ENCODE measurements at regions not wholly inside any gene's neighbourhood (a gene's known extent, or its start where the extent isn't known, plus 50 kb on each side); places are given as distances from the start of the nearest gene placed in this dataset.

DNA sequence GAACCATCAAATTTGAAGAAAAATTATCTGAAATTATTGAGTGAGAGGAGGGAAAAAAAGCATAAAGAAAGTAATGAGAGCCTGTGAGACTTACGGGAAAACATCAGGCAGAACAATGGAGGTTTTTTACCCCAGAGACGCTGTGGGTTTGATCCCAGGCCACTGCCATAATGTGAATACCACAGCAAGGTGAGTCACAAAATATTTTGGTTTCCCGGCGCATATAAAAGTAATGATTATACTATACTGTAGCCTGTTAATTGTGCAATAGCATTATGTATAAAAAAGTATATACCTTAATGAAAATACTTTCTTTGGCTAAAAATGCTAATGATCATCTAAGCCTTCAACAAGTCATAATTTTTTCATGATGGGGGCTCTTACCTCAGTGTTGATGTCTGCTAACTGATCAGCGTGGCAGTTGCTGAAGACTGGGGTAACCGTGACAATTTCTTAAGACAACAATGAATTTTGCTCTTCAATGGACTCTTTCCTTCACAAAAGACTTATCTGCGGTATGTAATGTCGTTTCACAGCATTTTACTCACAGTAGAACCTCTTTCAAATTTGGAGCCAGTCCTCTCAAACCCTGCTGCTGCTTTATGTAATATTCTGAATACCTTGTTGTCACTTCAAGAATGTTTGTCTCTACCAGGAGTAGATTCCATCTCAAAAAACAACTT is 97.0 kb upstream of the FAM20C start:
- Mint-ChIP-seq H3K27me3 (peaks cover 10% of the 10 kb centered on the region), H3K4me1 (peaks cover 0 to 3% (median 1%) of the 10 kb centered on the region in 4 donors), H3K9me3 (peaks cover 0 to 7% (median 4%) of the 10 kb centered on the region in 7 donors), H3K27ac (no peak overlapping the region), H3K4me3 (no peak overlapping the region), H3K36me3 (no peaks in the 10 kb centered on the region)
- peaks cover 6 to 7% of the 10 kb centered on the region in 2 experiments for H3K9me3 ChIP-seq (ENCODE audit: control insufficient read depth in 2 of 2, low read length in 2 of 2)
- no peaks in the 10 kb centered on the region for H3K4me1 ChIP-seq (ENCODE audit: control insufficient read depth, insufficient read depth, low read length, poor library complexity, severe bottlenecking)
- no peak overlapping the region for H3K27ac ChIP-seq (ENCODE audit: insufficient read depth, low read length, poor library complexity, severe bottlenecking)
- no peak for ATAC-seq (ENCODE audit: low read depth in 2 of 2)
- no peaks in the 10 kb centered on the region for H3K27me3 ChIP-seq (ENCODE audit: control insufficient read depth, insufficient read depth, low read length)
- H3K4me3 ChIP-seq (ENCODE audit: low read depth, low read length), result no peak overlapping the region
- no peak for DNase-seq
- no peaks in the 10 kb centered on the region for H3K36me3 ChIP-seq (ENCODE audit: control insufficient read depth, insufficient read depth, low read length)

DNA sequence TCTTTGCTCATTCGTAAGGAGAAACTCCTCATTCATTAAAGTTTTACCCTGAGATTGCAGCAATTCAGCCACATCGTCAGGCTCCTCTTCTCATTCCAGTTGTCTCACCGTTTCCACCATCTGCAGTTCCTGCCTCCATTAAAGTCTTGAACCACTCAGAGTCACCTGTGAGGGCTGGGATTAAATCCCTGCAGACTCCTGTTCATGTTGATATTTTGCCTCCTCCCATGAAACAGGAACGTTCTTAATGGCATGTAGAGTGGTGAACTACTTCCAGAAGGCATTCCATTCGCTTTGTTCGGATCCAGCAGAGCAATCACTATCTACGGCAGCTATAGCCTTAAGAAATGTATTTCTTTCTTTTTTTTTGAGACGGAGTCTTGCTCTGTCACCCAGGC is 96.5 kb upstream of the FAM20C start:
- no peaks in the 10 kb centered on the region for H3K27me3 ChIP-seq (ENCODE audit: control insufficient read depth, insufficient read depth, low read length)
- H3K27me3 Mint-ChIP-seq, result peaks cover 10% of the 10 kb centered on the region
- H3K4me3 ChIP-seq (ENCODE audit: low read depth, low read length), result no peak overlapping the region
- H3K27ac Mint-ChIP-seq, result no peak overlapping the region
- DNase-seq (no peak), ATAC-seq (ENCODE audit: low read depth in 2 of 2) (no peak)
- H3K36me3 ChIP-seq (ENCODE audit: control insufficient read depth, insufficient read depth, low read length), result no peaks in the 10 kb centered on the region
- H3K27ac ChIP-seq (ENCODE audit: insufficient read depth, low read length, poor library complexity, severe bottlenecking), result no peak overlapping the region
- H3K9me3 ChIP-seq (ENCODE audit: control insufficient read depth in 2 of 2, low read length in 2 of 2), result peaks cover 6 to 7% of the 10 kb centered on the region in 2 experiments
- H3K4me1 Mint-ChIP-seq, result no peaks in the 10 kb centered on the region
- no peak overlapping the region for H3K4me3 Mint-ChIP-seq
- H3K4me1 ChIP-seq (ENCODE audit: control insufficient read depth, insufficient read depth, low read length, poor library complexity, severe bottlenecking), result no peaks in the 10 kb centered on the region
- H3K9me3 Mint-ChIP-seq, result peaks cover 0 to 7% (median 4%) of the 10 kb centered on the region in 7 donors
- H3K36me3 Mint-ChIP-seq, result no peaks in the 10 kb centered on the region

DNA sequence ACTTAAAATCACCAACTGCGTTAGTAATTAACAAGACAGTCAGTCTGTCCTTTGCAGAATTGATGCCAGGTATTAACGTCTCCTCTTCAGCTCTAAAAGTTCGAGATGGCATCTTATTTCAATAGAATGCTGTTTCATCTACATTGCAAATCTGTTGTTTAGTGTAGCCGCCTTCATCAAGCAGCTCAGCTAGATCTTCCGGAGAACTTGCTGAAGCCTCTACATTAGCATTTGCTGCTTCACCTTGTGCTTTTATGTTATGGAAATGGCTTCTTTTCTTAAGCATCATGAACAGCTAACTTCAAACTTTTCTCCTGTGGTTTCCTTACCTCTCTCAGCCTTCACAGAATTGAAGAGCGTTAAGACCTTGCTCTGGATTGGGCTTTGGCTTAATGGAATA is 95.5 kb upstream of the FAM20C start:
- H3K9me3 ChIP-seq (ENCODE audit: control insufficient read depth in 2 of 2, low read length in 2 of 2), result peaks cover 6 to 7% of the 10 kb centered on the region in 2 experiments
- H3K36me3 ChIP-seq (ENCODE audit: control insufficient read depth, insufficient read depth, low read length), result no peaks in the 10 kb centered on the region
- Mint-ChIP-seq H3K27ac (no peak overlapping the region), H3K4me1 (peaks cover 0 to 1% (median 0%) of the 10 kb centered on the region in 4 donors), H3K4me3 (no peak overlapping the region), H3K9me3 (peaks cover 0 to 7% (median 4%) of the 10 kb centered on the region in 7 donors), H3K36me3 (no peaks in the 10 kb centered on the region), H3K27me3 (peaks cover 10% of the 10 kb centered on the region)
- no peaks in the 10 kb centered on the region for H3K4me1 ChIP-seq (ENCODE audit: control insufficient read depth, insufficient read depth, low read length, poor library complexity, severe bottlenecking)
- H3K27ac ChIP-seq (ENCODE audit: insufficient read depth, low read length, poor library complexity, severe bottlenecking), result no peak overlapping the region
- no peak overlapping the region for H3K4me3 ChIP-seq (ENCODE audit: low read depth, low read length)
- DNase-seq (no peak), ATAC-seq (ENCODE audit: low read depth in 2 of 2) (no peak)
- no peaks in the 10 kb centered on the region for H3K27me3 ChIP-seq (ENCODE audit: control insufficient read depth, insufficient read depth, low read length)

DNA sequence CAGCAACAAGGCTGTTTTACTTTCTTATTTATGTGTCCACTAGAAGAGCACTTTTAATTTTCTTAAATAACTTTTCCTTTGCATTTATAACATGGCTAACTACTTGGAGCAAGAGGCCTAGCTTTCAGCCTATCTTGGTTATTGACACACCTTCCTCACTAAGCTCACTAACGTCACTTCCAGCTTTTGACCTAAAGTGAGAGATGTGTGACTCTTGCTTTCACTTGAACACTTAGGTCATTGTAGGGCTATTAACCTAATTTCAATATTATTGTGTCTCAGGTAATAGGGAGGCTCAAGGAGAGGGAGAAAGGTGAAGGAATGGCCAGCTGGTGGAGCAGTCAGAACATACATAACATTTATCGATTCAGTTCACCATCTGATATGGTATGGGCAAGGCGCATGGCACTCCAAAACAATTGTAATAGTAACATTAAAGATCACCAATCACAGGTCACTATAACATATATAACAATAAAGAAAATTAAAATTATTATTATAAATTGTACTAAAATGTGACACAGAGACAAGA is 95.0 kb upstream of the FAM20C start:
- no peak for ATAC-seq (ENCODE audit: low read depth in 2 of 2)
- H3K27me3 Mint-ChIP-seq, result peaks cover 10% of the 10 kb centered on the region

DNA sequence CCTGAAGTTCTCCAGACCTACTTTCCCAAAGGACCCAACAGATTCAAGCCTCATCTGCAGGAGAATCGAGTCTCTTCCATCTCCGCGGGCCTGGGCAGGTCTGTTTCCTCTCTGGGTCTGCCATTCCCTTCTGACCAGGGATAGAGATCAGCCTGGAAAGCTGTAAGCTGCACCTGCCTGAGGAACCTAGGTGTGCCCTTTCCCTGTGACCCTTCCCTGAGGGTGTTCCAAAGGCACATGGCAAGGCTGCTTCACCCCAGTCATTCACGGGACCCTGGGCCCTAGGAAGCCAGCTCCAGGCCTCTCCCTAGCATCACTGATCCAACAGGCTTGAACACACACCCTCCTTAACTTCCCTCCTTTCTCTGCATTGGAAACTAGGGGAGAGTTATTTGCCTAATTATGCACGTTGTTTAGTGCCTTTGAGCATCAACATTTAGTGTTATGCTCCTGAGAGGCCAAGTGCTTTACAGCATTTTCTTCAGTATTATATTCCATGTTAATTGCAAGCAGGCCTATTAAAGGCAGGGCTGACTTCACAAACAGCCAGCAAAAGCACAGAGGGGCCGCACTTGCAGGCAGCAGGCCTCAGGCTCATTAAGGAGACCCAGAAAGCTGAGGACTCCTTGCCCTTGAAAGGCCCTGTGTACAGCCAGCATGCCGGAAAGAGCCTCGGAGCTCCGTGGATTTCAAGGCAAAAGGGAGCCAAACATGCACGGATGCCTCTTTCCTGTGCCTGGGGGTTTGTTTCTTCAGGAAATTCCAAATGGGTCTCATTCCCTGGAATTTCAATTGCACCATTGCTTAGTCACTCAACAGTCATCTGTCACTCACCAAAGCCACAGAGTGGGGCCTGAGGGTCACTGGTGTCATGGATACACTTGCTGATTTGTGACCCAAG is 91.0 kb upstream of the FAM20C start:
- Mint-ChIP-seq H3K36me3 (no peaks in the 10 kb centered on the region), H3K27me3 (peaks cover 10% of the 10 kb centered on the region), H3K4me3 (no peak overlapping the region), H3K27ac (no peak overlapping the region), H3K4me1 (peaks cover 2 to 15% (median 6%) of the 10 kb centered on the region in 4 donors), H3K9me3 (peaks cover 0 to 11% (median 4%) of the 10 kb centered on the region in 7 donors)
- Histone ChIP-seq H3K36me3 (ENCODE audit: control insufficient read depth, insufficient read depth, low read length) (no peaks in the 10 kb centered on the region), H3K27me3 (ENCODE audit: control insufficient read depth, insufficient read depth, low read length) (no peaks in the 10 kb centered on the region), H3K9me3 (ENCODE audit: control insufficient read depth in 2 of 2, low read length in 2 of 2) (peaks cover 6 to 7% of the 10 kb centered on the region in 2 experiments), H3K4me3 (ENCODE audit: low read depth, low read length) (no peak overlapping the region), H3K27ac (ENCODE audit: insufficient read depth, low read length, poor library complexity, severe bottlenecking) (no peak overlapping the region), H3K4me1 (ENCODE audit: control insufficient read depth, insufficient read depth, low read length, poor library complexity, severe bottlenecking) (no peaks in the 10 kb centered on the region)
- DNase-seq (no peak), ATAC-seq (ENCODE audit: low read depth in 2 of 2) (no peak)

More for the DNA sequence above, 95.0 kb upstream of the FAM20C start:
- H3K9me3 ChIP-seq (ENCODE audit: control insufficient read depth in 2 of 2, low read length in 2 of 2), result peaks cover 6 to 7% of the 10 kb centered on the region in 2 experiments
- H3K27me3 ChIP-seq (ENCODE audit: control insufficient read depth, insufficient read depth, low read length), result no peaks in the 10 kb centered on the region
- peaks cover 0 to 4% (median 0%) of the 10 kb centered on the region in 4 donors for H3K4me1 Mint-ChIP-seq
- H3K9me3 Mint-ChIP-seq, result peaks cover 0 to 7% (median 4%) of the 10 kb centered on the region in 7 donors
- no peak for DNase-seq
- no peak overlapping the region for H3K27ac ChIP-seq (ENCODE audit: insufficient read depth, low read length, poor library complexity, severe bottlenecking)
- no peak overlapping the region for H3K27ac Mint-ChIP-seq
- H3K4me1 ChIP-seq (ENCODE audit: control insufficient read depth, insufficient read depth, low read length, poor library complexity, severe bottlenecking), result no peaks in the 10 kb centered on the region
- no peak overlapping the region for H3K4me3 Mint-ChIP-seq
- no peaks in the 10 kb centered on the region for H3K36me3 ChIP-seq (ENCODE audit: control insufficient read depth, insufficient read depth, low read length)
- H3K36me3 Mint-ChIP-seq, result no peaks in the 10 kb centered on the region
- no peak overlapping the region for H3K4me3 ChIP-seq (ENCODE audit: low read depth, low read length)

DNA sequence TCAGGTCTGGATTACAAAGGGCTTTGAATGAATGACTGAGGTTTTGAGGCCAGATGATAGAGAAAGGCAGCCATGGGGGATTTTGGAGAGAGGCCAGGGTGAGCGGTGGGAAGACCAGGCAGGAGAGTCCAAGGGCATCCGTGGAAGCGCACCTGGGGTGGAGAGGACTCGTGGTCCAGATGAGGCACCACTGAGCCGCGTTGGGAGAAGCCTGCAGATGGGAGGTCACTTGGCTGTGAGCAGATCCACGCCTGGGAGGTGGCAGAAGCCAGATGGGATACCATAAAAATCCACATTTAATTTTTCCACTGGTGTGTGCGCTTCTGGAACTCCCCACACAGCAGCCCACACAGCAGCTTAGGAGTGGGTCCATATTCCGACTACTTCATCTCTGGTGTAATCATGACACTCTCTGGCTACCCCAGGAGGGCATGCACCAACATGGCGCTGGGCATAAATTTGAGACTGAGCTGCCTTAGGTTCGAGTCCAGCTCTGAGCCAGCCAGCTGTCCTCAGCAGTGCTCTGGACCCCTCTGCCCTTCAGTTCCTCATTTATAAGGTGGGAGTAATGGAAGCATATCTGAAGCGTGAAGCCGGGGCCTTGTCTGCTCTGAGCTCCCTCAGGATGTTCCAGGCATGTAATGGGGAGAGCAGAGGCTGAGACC is 90.2 kb upstream of the FAM20C start:
- Histone ChIP-seq H3K27ac (ENCODE audit: insufficient read depth, low read length, poor library complexity, severe bottlenecking) (peak overlapping the region; percentile 58), H3K9me3 (ENCODE audit: control insufficient read depth in 2 of 2, low read length in 2 of 2) (peaks cover 5 to 6% of the 10 kb centered on the region in 2 experiments), H3K36me3 (ENCODE audit: control insufficient read depth, insufficient read depth, low read length) (no peaks in the 10 kb centered on the region), H3K4me1 (ENCODE audit: control insufficient read depth, insufficient read depth, low read length, poor library complexity, severe bottlenecking) (no peaks in the 10 kb centered on the region), H3K27me3 (ENCODE audit: control insufficient read depth, insufficient read depth, low read length) (no peaks in the 10 kb centered on the region), H3K4me3 (ENCODE audit: low read depth, low read length) (no peak overlapping the region)
- H3K9me3 Mint-ChIP-seq, result peaks cover 0 to 11% (median 3%) of the 10 kb centered on the region in 7 donors
- H3K27ac Mint-ChIP-seq, result peak overlapping the region in 2 of 3 donors; percentile 4 to 58
- H3K27me3 Mint-ChIP-seq, result peaks cover 10% of the 10 kb centered on the region
- no peak for DNase-seq
- no peak for ATAC-seq (ENCODE audit: low read depth in 2 of 2)
- peaks cover 2 to 15% (median 6%) of the 10 kb centered on the region in 4 donors for H3K4me1 Mint-ChIP-seq
- H3K4me3 Mint-ChIP-seq, result no peak overlapping the region
- no peaks in the 10 kb centered on the region for H3K36me3 Mint-ChIP-seq

DNA sequence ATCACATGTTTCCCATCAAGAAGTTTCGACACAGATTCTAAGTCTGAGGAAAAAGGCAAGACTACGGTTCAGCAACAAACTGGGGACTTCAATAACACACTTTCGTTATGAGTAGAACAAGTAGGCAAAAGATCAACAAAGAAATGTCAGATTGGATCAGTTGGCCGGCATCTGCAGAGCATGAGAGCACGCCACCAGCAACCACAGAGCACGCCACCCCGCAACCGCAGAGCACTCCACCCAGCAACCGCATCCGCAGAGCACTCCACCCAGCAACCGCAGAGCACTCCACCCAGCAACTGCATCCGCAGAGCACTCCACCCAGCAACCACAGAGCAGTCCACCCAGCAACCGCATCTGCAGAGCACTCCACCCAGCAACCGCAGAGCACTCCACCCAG is 89.7 kb upstream of the FAM20C start:
- no peak overlapping the region for H3K4me3 ChIP-seq (ENCODE audit: low read depth, low read length)
- Mint-ChIP-seq H3K9me3 (peaks cover 0 to 11% (median 3%) of the 10 kb centered on the region in 7 donors), H3K27me3 (peaks cover 10% of the 10 kb centered on the region), H3K4me3 (peak overlapping the region in 2 of 4 donors; percentile 38 to 39), H3K27ac (peak overlapping the region in 2 of 3 donors; percentile 4 to 58), H3K36me3 (no peaks in the 10 kb centered on the region), H3K4me1 (peaks cover 2 to 15% (median 6%) of the 10 kb centered on the region in 4 donors)
- H3K9me3 ChIP-seq (ENCODE audit: control insufficient read depth in 2 of 2, low read length in 2 of 2), result peaks cover 5 to 6% of the 10 kb centered on the region in 2 experiments
- ATAC-seq (ENCODE audit: low read depth in 2 of 2) (no peak), DNase-seq (peak in 2 of 3 donors; percentile 11 to 16)
- no peaks in the 10 kb centered on the region for H3K27me3 ChIP-seq (ENCODE audit: control insufficient read depth, insufficient read depth, low read length)
- no peaks in the 10 kb centered on the region for H3K36me3 ChIP-seq (ENCODE audit: control insufficient read depth, insufficient read depth, low read length)
- H3K27ac ChIP-seq (ENCODE audit: insufficient read depth, low read length, poor library complexity, severe bottlenecking), result peak overlapping the region; percentile 58
- H3K4me1 ChIP-seq (ENCODE audit: control insufficient read depth, insufficient read depth, low read length, poor library complexity, severe bottlenecking), result no peaks in the 10 kb centered on the region

Data from CD4-positive, CD25-positive, alpha-beta regulatory T cell (primary cell).